ENCODE measurements at regions not wholly inside any gene's neighbourhood (a gene's known extent, or its start where the extent isn't known, plus 50 kb on each side); places are given as distances from the start of the nearest gene placed in this dataset.
"Not testable (repeated sequence)": the region's sequence is repeated elsewhere in the genome, so short reads cannot be mapped to it uniquely, and the experiment has no call there.

DNA sequence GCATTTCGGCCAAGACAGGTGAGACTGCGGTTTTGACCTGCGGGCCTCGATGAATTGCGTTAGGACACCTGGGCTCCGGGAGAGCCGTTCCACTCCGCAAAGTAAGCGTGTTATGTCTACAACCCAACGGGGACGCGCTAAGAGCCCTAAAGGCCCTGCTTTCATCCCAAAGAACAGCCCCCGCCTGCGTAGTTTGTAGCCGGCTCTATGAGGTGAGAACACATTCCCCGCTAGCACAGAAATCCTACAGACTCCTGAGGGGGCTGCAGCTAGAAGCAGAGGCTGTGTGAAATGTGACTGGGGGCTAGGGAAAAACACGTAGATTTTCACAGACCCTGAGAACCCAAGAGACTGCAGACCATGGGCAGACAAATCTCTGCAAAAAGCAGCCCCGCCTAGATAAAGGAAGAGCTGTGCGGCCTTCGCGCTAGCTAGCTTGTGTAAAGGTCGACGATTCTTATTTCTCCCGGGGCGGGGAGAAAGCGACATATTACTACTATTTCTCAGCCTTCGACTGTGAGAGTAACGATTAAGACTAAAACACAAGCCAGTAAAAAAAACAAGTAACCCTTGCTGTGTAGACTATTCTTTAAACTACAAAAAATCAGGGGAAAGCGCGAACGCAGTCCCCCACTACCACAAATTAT, 242.9 kb downstream of the FAM72C start:
- H3K36me3 ChIP-seq (ENCODE audit: control insufficient read depth in 2 of 3, insufficient read depth in 3 of 3, low read length in 3 of 3); H3K4me1 ChIP-seq (ENCODE audit: control insufficient read depth in 2 of 3, insufficient read depth in 2 of 3, low read depth in 1 of 3, low read length in 3 of 3); H3K9me3 ChIP-seq (ENCODE audit: control insufficient read depth in 2 of 3, insufficient read depth in 1 of 3, low read length in 3 of 3); FAIRE-seq; H3K27ac ChIP-seq (ENCODE audit: low read depth in 2 of 2, low read length in 2 of 2); H3K4me3 ChIP-seq (ENCODE audit: low read length in 3 of 3); intact Hi-C loops (cut with DNase I); DNase-seq; H3K27me3 ChIP-seq (ENCODE audit: control insufficient read depth, insufficient read depth, low read length); H3K9ac ChIP-seq (ENCODE audit: low read length in 3 of 3): not testable (repeated sequence)

DNA sequence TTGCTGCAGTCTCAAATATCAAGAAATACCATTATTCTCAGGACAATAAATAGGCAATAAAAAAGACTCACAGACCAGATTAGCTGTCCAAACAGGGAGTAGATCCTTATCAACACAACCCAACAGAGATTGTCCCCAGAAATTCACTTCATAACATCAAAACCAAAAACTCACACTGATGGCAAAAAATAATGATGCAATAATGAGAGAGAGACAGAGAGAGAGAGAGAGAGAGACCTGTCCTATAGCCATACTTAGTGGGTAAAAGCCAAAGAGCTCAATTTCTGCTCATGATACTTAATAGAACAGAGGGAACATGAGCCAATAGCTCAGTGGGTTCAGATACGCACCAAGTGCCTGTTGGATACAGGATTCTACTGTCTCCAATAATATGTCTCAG, 244.5 kb downstream of the FAM72C start:
- Histone ChIP-seq H3K27me3 (ENCODE audit: control insufficient read depth, insufficient read depth, low read length) (peaks cover 2% of the 10 kb centered on the region), H3K9ac (ENCODE audit: low read length in 3 of 3) (no peak overlapping the region), H3K9me3 (ENCODE audit: control insufficient read depth in 2 of 3, insufficient read depth in 1 of 3, low read length in 3 of 3) (no peaks in the 10 kb centered on the region), H3K36me3 (ENCODE audit: control insufficient read depth in 2 of 3, insufficient read depth in 3 of 3, low read length in 3 of 3) (no peaks in the 10 kb centered on the region), H3K4me3 (ENCODE audit: low read length in 3 of 3) (no peak overlapping the region), H3K4me1 (ENCODE audit: control insufficient read depth in 2 of 3, insufficient read depth in 2 of 3, low read depth in 1 of 3, low read length in 3 of 3) (no peaks in the 10 kb centered on the region), H3K27ac (ENCODE audit: low read depth in 2 of 2, low read length in 2 of 2) (no peak overlapping the region)
- no peak for FAIRE-seq
- no peak for DNase-seq
- TF ChIP-seq, protein P1, sequence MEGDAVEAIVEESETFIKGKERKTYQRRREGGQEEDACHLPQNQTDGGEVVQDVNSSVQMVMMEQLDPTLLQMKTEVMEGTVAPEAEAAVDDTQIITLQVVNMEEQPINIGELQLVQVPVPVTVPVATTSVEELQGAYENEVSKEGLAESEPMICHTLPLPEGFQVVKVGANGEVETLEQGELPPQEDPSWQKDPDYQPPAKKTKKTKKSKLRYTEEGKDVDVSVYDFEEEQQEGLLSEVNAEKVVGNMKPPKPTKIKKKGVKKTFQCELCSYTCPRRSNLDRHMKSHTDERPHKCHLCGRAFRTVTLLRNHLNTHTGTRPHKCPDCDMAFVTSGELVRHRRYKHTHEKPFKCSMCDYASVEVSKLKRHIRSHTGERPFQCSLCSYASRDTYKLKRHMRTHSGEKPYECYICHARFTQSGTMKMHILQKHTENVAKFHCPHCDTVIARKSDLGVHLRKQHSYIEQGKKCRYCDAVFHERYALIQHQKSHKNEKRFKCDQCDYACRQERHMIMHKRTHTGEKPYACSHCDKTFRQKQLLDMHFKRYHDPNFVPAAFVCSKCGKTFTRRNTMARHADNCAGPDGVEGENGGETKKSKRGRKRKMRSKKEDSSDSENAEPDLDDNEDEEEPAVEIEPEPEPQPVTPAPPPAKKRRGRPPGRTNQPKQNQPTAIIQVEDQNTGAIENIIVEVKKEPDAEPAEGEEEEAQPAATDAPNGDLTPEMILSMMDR (IDR thresholded peaks at IDR 0.05; ENCODE audit: borderline replicate concordance, extremely low read depth, insufficient read depth): no peak
- intact Hi-C loops (cut with DNase I): no loop called here

DNA sequence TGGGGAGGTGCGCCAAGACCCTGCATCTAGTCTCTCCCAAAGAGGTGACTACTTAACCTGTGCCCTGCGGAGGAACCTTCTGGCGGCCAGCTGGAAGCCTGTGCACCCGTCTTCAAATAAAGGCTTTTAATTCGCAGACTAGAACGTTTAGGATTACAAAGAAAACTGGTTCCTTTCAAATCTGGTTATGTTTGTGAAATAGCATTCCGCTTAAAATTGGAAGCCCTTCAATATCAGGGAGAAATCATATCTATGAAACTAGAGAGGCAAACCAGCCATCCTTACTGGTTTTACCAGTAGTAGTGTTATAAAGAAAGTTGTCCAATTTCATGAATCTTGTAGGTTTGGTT, 250.8 kb downstream of the FAM72C start:
- FAIRE-seq (no peak), DNase-seq (no peak)
- H3K36me3 ChIP-seq (ENCODE audit: control insufficient read depth in 2 of 3, insufficient read depth in 3 of 3, low read length in 3 of 3): no peaks in the 10 kb centered on the region
- no peaks in the 10 kb centered on the region for H3K27me3 ChIP-seq (ENCODE audit: control insufficient read depth, insufficient read depth, low read length)
- no peak overlapping the region for H3K27ac ChIP-seq (ENCODE audit: low read depth in 2 of 2, low read length in 2 of 2)
- no peaks in the 10 kb centered on the region for H3K9me3 ChIP-seq (ENCODE audit: control insufficient read depth in 2 of 3, insufficient read depth in 1 of 3, low read length in 3 of 3)
- intact Hi-C loops (cut with DNase I): no loop called here
- H3K4me3 ChIP-seq (ENCODE audit: low read length in 3 of 3): no peak overlapping the region
- H3K4me1 ChIP-seq (ENCODE audit: control insufficient read depth in 2 of 3, insufficient read depth in 2 of 3, low read depth in 1 of 3, low read length in 3 of 3): no peaks in the 10 kb centered on the region
- no peak overlapping the region for H3K9ac ChIP-seq (ENCODE audit: low read length in 3 of 3)
- TF ChIP-seq, protein P1 (IDR thresholded peaks at IDR 0.05; ENCODE audit: borderline replicate concordance, extremely low read depth, insufficient read depth): no peak

DNA sequence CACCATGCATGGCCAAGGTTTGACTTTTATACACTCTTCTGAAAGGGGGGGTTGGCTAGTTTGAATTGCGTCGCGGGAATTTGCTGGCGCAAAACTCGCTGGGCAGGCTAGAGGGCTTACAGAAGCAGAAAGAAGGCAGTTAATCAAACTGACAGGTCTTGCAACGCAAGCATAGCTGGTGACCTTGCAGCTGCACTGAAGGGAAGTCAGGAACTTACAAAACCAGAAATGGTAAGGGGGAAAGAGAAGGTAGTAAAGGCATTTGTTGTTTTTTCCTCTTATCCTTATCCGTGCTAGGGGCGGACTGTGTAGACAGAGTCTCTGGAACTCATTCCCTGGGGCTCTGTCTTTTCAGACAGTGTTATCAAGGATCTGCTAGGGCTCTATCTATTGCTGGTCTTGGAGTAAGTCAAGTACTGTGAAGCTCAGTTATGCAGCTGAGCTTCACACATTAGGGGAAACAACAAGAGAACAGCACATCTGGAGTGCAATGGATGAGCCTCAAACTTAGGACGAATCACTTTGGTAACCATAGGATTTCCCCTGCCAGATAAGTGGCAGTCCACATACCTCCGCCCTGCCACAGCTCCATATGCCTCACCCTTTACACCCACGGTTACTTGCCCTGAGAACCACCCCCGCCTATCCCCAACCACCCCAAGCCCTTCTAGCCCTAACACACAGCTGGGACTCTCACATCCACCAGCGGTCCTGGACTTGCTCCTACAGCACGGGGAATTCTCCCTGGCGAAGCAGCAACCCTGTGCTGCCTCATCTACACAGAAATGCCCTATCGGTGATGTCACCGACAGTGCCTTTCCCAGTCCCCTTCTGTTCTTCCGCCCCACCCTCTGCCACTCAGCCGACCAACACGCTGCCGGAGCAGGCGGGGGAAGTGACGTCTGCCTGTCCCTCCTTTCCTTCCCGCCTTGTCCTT, 251.4 kb downstream of the FAM72C start:
- no peaks in the 10 kb centered on the region for H3K9me3 ChIP-seq (ENCODE audit: control insufficient read depth in 2 of 3, insufficient read depth in 1 of 3, low read length in 3 of 3)
- H3K9ac ChIP-seq (ENCODE audit: low read length in 3 of 3): no peak overlapping the region
- intact Hi-C loops (cut with DNase I): no loop called here
- TF ChIP-seq, protein P1 (IDR thresholded peaks at IDR 0.05; ENCODE audit: borderline replicate concordance, extremely low read depth, insufficient read depth): no peak
- H3K4me1 ChIP-seq (ENCODE audit: control insufficient read depth in 2 of 3, insufficient read depth in 2 of 3, low read depth in 1 of 3, low read length in 3 of 3): no peaks in the 10 kb centered on the region
- DNase-seq (peak; percentile 45 to 89 (median 76)), FAIRE-seq (no peak)
- H3K4me3 ChIP-seq (ENCODE audit: low read length in 3 of 3): no peak overlapping the region
- H3K27me3 ChIP-seq (ENCODE audit: control insufficient read depth, insufficient read depth, low read length): no peaks in the 10 kb centered on the region
- no peak overlapping the region for H3K27ac ChIP-seq (ENCODE audit: low read depth in 2 of 2, low read length in 2 of 2)
- H3K36me3 ChIP-seq (ENCODE audit: control insufficient read depth in 2 of 3, insufficient read depth in 3 of 3, low read length in 3 of 3): no peaks in the 10 kb centered on the region
